Right renal pelvis (tissue), 4 donors: ENCODE measurements at regions not wholly inside any gene's neighbourhood (a gene's known extent, or its start where the extent isn't known, plus 50 kb on each side); places are given as distances from the start of the nearest gene placed in this dataset.
"Not testable (repeated sequence)": the region's sequence is repeated elsewhere in the genome, so short reads cannot be mapped to it uniquely, and the experiment has no call there.

Experiments
- DNase-seq, 4 donors: peaks; one replicate each; pipeline ENCODE4 v3.0.0-alpha.2; 2013; ENCODE audit warnings: low read depth in 4 of 4, low spot score in 3 of 4, missing footprints in 1 of 4

DNA sequence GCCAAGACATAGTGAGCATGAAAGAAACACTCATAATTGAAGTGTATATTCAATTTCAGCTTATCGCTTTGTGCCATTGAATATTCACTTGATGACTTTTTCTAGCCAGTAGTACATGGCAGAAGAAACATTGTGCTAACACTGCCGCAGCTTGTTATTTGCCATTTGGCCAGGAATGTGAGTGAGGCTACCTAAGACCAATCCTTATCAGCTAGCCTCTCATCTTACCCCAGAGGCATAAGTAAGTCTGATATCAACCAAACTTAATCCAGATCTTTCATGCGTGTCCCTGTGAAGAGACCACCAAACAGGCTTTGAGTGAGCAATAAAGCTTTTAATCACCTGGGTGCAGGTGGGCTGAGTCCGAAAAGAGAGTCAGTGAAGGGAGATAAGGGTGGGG is 586.0 kb upstream of the MBL2 start:
- no peak for DNase-seq

DNA sequence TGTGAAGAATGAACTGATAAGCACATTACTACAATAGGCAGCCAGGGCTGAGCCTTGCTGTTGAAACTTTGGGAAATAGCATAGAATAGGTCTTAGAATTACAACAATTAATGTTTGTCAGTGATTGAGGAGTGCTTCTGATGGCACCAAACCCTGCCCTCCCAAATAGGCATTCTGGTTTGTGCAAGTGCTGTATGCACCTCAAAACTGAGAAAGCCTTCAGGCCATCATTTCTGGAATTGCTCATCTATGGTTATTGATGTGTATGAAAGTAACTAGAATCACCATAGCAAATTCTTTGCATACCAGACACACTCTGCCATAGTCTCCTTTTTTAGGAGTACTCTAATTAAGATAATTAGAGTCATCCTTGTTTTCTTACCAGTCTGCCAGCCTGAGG is 585.0 kb upstream of the MBL2 start:
- no peak for DNase-seq

- DNase-seq = no peak
These were observed 584.2 kb upstream of the MBL2 start for GRCh38 chr10:53356616-53357349.

- not testable (repeated sequence) for DNase-seq
These were observed 569.9 kb upstream of the MBL2 start for GRCh38 chr10:53342531-53342930.

DNA sequence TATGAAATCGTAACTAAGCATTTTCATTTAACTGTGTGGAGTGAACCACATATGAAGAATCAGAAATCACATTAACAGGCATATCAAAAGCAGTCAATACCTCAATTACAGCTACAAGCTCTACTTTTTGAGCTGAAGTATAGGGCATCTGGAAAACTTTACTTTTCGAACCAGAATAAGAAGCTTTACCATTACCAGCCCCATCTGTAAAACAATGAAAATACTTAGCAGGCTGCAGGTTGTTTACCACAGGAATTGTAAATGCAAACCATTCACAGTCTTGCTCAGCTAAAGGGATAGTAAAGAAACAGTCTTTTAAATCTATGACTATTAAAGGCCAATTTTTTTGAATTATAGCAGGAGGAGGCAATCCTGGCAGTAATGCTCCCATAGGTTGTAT is 565.6 kb upstream of the MBL2 start:
- DNase-seq = not testable (repeated sequence)

DNA sequence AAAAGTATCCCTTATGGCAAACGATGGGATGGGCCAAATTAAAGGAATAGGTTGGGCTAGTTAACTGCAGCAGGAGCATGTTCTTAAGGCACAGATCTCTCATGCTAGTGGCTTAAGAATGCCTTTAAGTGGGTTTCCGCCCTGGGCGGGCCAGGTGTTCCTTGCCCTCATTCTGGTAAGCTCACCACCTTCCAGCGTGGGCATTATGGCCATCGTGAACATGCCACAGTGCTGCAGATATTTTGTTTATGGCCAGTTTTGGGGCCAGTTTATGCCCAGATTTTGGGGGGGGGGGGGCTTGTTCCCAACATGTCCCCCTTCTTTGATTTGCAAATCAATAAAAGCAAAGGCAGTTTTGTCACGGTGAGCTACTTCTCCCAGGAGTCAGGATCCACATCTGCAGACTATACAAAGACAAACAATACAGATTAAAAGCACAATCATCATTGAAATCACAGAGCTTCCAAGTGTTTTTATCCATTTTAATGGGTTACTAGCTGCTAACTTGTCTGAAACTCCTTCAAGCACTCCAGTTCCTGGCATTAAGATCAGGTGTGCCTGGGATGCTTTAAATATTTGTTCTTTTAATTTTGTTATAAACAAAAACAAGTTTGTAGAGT is 563.3 kb upstream of the MBL2 start:
- not testable (repeated sequence) for DNase-seq

DNA sequence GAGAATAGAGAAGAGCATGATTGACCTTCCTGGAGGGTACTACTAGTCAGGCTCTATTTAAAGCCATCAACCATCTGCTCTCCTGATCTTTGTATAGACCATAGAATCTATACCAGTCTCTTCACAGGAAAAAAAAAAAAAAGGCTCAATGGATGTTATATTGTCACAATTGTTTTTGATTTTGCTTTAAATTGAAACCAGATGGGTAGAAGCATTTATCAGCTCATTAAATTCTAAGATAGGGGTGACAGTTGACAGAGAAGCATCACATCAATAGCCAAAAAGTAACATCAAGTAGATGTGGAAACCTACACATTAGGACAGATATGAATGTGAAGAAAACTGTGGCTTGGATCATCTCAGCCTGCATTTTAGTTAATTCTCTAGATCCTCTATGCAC is 558.9 kb upstream of the MBL2 start:
- DNase-seq = no peak

DNA sequence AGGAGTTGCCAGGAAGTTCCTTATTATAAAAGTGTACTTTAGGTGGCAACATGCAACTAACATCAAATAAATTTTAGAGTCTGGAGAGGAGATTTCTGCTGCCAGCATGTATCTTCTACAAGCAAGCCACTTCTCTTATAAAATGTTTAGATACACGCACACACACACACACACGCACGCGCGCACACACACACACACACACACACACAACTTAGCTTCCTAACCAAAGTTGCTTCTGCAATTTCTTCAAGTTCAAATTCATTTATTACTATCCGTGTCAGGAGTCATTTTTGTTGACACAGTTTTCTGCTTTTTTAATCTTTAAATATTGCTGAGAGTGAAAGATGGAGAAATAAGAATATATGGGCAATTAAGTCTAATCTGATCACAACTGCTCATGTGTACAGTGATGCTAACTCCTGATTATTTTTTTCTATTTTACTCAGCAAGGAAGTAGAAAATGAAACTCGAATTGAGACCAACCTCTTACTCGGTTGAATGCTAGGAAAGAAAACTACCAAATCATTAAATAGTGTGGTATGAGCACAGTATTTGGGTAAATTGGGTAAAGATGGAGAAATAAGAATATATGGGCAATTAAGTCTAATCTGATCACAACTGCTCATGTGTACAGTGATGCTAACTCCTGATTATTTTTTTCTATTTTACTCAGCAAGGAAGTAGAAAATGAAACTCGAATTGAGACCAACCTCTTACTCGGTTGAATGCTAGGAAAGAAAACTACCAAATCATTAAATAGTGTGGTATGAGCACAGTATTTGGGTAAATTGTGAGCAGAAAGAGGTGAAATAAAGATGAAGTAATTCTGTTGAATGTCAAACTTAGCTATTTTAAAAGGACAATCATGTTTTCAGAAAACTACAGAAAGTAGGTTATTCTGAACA is 554.1 kb upstream of the MBL2 start:
- DNase-seq = not testable (repeated sequence)

GRCh38 chr10:53325066-53325465 is 552.5 kb upstream of the MBL2 start:
- DNase-seq = no peak

DNA sequence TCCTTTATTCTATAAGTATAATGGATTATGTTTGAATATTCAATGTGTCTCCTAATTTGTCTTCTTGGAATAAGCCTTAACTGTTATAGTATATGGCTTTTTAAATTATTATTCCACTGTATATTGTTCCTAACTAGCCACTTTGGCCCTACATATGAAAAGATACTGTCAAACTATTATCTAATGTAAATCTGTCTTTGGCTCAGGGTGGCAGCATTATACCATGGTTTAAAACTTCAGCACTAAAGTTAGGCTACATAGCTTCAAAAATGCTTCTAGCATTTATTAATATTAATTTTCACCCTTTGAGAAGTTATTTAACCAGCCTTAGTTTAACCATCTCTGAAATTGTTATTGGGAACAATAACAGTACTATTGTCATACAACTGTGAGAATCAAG is 543.1 kb upstream of the MBL2 start:
- DNase-seq = no peak

DNA sequence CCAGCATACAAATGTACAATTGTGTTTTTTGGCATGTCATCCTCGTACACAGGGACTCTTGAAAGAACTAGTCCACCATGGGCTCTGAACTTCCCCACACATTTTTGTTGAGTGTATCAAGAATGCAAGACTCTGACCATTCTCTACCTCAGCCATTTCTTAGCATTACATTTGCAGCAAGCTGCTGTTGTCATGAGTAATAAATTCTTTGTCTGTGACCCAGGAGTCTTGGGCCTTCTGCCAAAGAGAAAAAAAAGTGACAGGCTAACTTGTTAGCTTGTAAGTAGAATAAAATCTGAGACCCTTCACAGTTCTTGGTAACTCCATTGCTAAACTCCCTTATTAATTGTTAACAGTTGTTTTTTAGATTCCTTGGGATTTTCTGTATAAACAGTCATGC is 542.3 kb upstream of the MBL2 start:
- peak; percentile 67 to 82 (median 76) for DNase-seq

- DNase-seq = no peak
These were observed 525.9 kb upstream of the MBL2 start for GRCh38 chr10:53298443-53298842.

DNA sequence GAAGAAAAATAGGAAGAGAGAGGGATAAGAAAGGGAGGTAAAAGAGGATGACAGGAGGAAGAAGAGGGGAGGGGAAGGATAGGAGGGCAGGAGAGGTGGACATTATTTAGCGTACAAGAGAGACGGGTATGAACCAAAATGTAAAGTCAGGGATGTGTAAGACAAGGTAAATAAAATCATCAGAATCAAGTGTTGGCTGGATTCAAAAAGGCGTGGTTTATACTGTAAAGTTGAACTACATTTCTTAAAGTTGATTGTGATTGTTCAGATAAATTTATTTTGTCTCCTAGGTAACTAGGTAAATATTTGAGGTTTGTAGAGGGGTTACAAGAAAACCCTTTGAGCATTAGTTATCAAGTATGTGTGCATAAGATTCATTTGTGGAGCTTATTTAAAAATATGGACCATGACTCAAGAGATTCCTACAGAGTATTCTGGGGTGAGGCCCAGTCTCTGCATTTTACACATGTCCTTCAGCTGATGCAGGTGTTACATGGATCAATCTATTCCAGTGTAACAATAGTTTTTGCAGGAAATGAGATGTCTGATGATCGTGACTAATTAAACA is 512.1 kb upstream of the MBL2 start:
- DNase-seq = no peak

DNA sequence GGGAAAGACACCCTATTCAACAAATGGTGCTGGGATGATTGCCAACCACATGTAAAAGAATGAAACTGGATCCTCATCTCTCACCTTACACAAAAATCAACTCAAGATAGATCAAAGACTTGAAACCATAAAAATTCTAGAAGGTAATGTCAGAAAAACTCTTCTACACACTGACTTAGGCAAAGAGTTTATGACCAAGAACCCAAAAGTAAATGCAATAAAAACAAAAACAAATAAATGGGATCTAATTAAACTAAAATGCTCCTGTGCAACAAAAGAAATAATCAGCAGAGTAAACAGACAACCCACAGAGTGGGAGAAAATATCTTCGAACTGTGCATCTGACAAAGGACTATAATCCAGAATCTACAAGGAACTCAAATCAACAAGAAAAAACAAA is 504.2 kb upstream of the MBL2 start:
- DNase-seq = no peak

- DNase-seq = no peak
These were observed 496.9 kb upstream of the MBL2 start for GRCh38 chr10:53269482-53269881.

GRCh38 chr10:53260213-53260612 is 487.6 kb upstream of the MBL2 start:
- no peak for DNase-seq

DNA sequence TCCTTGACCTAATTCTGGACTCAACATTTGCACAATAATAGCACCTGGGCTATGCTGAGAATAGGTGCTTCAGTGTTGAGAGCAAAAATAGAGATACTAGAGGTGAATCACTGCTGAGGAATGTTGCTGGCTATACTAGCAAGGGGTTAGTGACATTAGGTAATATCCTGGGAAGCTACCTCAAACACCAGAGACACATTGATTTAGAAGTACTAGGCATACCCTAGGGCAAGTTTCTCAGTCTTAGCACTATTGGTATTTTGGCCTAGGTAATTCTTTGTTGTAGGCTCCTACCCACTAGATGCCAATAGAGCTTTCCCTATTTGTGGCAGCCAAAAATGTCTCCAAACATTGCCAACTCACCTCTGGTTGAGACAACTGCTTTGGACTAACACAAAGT is 484.0 kb upstream of the MBL2 start:
- no peak for DNase-seq

DNA sequence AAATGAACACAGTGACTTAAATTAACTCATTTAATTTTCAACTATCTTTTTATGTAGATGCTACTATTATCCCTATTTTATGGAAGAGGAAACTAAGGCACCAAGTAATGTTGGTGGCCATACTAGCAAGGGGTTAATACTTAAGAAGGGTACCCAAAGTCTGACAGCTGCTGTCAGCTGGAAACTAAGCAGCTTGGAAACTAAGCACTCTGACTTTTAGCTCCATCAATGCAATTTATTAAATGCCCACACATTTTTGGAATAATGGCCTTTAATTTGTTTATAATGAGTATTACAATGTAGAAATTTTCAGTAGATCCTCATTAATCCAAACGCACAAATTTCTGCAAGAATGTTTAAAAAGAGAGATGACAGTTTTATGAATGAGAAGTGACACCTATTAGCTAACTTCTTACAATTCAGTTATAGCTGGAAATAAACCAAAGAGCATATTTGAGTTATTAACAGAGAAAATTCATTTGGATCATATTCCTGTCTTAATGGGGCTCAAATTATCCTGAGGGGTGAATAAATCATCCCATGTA is 483.1 kb upstream of the MBL2 start:
- DNase-seq = no peak

DNA sequence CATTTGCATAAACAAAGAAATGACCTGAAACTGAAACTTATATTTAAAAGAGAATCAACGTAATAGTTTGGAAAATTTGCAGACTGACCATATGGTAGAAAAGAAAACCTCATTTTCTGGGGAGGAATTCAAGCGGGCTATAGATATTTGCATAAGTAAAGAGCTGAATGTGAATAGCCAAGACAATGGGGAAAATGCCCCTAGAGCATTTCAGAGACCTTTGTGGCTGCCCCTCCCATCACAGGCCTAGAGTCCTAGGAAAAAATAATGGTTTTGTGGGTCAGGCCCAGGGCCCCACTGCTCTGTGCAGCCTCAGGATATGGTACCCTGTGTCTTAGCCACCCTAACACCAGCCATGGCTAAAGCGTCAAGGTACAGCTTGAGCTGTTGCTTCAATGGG is 480.6 kb upstream of the MBL2 start:
- DNase-seq = no peak

GRCh38 chr10:53239873-53240272 is 467.3 kb upstream of the MBL2 start:
- DNase-seq = no peak

DNA sequence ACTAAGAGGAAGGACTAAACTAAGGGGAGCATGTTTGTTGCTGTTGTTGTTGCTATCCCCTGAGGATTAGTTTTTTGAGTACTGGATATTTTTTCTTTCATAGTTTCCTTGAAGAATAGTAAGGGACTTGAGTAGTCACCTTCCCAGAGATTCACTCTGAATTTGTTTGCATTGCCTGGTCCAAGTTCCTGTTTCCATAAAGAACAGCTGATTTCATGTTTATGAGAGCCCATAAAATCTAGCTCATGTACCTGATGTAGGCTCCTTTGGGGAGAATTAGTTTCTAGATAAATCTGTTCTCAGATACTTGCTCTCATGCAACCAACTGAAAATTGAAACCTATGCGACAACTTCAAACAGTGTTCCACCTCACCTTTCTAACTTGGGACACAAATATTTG is 464.4 kb upstream of the MBL2 start:
- DNase-seq = no peak
